Stimulated activated CD8-positive, alpha-beta memory T cell treated with anti-CD3 and anti-CD28 coated beads, Interleukin-2, amount 100 ng/mL, for 1 hour (primary cell): ENCODE measurements at regions not wholly inside any gene's neighbourhood (a gene's known extent, or its start where the extent isn't known, plus 50 kb on each side); places are given as distances from the start of the nearest gene placed in this dataset.

ENCODE experiments used
- DNase-seq, 2 donors: peaks; one replicate each; pipeline ENCODE4 v3.0.0-alpha.2; 2020; ENCODE audit warnings: low read depth in 2 of 2

DNA sequence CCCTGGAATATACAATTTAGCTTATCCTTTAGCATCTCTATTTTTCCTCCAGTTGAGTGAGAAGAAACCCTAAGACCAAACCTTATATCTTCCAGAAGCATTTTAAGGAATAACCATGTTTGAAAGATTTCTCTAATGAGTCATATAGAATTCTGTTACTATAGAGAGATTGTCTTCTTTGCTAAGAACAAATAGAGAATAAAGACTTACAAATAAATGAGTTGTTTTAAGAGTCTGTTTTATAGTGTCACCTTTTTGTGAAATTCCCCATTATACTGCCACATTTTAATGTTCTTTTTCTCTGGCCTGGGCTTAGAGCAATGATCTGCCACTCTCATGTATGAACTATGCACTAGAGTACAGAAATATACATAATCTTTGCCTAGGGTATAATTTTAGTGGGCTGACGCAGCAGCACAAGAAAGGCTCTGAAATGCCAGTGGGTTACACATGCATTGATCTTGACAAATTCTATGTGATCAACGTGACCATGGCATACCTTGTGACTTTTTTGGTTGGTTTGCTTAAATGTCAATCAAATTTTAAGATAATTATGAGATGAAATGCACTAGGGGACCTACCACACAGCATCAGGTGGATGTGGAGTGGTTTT lies 145.1 kb upstream of the MKLN1 start:
- no peak for DNase-seq

DNA sequence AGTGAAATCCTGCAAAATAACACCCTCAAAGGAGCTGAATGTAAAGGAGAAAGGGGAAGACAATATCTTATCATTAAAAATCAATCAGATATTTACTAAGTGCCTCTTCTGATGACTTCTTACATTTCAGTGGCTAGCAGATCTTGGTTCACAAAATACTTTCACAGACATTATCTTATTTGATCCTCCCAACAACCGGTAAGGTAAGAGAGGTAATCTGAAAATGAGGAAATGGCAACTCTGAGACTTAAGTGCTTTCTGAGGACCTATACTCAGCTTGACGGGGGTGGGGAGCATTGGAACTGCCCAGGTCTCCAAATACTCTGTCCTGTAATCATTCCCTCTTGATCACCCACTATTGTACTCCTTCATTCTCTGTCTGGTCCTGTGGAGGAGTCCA lies 144.6 kb upstream of the MKLN1 start:
- no peak for DNase-seq

DNA sequence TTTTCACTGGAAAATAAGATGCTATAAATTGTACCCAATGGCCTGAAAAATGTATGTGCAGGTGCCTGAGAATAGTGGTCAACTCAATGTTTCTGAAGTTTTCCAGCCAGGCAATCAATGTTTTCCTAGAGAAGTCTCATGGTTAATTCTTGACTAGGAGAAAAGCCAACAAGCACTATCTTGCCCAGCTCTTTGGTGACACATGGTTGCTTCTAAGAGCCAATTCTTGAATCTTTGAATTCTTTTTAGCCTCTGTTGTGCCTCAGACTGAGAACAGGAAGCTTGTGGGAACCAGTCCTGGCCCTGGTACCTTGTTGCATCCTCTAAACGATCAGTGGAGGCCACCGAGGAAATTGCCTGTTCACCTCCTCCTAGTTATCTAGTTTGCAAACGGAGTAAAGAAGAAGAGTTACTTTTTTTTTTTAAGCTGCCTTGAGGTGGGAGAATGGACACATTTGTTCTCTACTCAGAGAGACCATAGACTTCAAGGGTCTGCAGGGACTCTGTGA lies 144.0 kb upstream of the MKLN1 start:
- DNase-seq, result no peak

DNA sequence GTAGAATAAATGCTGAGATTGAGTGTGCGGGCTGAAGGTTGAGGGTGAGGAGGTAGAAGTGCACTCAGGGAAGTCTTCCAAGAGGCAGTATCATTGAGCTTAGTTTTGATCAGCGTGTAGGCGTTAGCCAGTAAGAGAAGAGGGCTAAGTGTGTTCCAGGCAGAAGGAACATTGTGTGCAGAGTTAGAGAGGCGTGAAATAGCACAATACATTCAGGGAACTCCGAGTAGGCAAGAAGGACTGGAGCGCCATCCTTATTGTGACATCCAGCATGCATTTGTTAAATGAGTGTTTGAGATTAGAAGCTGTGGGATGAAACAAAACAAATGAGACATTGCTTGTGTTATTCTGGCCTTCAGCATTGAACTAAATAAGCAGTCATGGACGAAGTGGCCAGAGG lies 140.9 kb upstream of the MKLN1 start:
- DNase-seq, result no peak

DNA sequence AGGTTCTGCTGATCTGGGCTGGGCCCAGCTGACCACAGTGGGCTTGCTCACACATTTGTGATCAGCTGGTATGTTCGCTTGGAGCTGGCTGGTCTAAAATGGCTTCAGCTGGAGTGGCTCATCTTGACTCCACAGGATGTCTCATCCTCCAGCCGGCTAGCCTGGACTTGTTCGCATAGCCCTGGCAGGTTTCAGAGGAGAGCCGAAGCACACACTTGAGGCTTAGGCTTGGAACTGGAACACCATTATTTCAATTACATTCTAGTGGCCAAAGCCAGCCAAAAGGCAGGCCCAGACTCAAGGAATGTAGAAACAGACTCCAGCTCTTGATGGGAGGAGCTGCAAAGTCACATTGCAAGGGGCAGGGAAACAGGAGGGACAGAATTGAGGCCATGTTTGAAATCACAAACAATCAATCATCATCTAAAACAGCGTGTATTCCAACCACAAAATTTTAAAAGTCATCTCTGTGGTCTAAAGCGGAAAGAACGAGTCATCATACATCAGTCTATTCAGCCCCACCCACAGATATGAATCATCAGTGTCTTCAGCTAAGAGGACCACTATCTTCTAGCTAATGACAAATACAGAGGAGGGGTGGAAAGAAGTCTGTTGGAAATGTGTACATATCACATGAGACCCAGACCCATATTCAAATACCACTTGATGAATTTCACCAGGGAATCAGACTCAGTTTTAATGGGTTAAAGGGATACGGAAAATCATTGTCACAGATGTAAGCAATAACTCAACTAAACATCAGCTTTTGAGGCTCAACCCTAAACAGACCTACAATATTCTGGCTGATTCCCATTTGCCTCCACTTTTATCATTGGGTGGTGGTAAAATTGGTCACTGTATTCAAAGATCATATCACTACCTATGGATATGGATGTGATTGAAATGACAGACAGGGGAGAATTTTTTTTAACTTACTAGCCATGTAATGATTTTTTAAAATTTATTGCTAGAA lies 139.0 kb upstream of the MKLN1 start:
- DNase-seq, result peak; percentile 19 to 29

GRCh38 chr7:131189488-131189887 lies 138.2 kb upstream of the MKLN1 start:
- no peak for DNase-seq

DNA sequence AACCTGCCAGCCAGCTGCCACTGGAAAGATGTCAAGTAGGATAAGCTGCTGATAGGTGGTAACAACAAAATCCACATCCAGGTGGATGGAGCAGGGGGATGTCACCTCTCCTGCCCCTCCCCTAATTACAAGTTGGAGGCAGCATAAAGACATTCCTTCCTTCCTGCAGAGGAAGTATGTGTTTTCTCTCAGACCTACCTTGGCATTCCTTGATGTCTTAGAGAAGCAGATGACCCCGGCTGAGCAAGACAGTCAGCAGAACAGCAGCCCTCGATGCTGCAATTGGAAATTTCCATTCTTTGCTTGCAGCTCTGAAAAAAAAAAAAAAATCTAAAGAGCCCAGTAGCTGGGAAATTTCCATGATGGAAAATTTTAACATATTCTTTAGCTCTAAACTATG lies 137.5 kb upstream of the MKLN1 start:
- no peak for DNase-seq

DNA sequence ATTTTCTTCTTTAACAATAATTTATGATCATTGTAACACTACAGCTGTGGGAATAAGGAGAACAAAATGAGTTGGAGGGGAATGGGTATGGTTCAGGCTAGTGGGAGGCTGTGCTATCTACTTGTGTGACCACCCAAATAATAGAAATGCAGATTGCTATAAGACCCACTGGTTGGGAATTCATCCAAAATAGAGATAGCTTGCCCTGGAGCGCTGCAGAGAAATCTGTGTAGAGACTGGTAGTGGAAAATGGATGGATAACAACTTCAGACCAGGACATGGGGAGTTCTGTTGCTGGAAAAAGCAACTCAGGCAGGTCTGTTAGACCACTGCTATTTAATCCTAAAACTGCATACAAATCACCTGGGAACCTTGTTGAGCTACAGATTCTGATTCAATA lies 137.1 kb upstream of the MKLN1 start:
- no peak for DNase-seq

- DNase-seq, result no peak
Measured at GRCh38 chr7:131194070-131194865, 133.4 kb upstream of the MKLN1 start.

DNA sequence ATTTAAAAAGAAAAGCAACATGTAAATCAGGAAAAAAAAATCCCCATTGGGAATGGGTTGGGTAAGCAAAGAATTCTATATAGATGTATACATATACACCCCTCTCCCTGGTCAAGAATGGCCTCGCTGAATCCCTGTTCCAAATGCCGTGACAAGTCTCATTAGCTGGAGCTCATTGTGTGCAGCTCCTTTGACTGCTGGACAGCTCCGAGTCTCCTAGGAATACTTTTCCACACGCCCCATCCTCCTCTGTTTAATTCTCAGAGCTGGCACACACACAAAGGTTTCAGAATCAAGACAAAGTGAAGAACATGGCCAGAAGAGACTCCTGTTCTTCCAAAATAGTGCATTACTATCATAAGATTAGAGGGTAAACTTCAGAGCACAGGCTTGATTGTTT lies 130.9 kb upstream of the MKLN1 start:
- DNase-seq, result no peak

DNA sequence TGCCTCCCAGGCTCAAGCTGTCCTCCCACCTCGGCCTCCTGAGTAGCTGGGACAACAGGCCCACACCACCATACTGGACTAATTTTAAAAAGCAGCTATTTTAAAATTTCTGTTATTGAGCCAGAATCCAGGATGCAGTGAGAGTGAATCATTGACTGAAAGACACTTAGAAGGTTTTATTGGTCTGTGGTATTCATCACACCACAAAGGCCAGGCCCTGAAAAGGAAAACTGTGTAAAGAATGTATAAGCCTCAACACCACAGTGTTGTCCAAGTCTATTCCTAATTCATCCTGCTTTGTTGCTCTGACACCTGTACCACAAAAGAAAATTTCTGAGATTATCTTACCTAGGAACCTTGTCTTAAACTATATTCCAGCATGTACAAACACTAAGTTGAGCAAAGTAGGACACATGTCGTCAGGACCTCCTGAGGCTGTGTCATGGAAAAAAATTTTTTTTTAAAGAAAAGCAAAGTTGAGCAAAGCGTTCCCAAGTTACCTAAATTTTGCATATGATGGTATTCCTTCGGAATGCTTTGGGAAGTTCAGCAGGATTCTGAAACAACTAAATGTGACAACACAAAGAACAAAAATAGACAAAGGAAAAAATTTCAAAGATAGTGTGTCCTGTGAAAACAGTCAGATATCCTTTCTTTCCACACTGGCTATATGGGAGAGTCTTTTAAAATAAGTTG lies 129.6 kb upstream of the MKLN1 start:
- DNase-seq, result no peak

DNA sequence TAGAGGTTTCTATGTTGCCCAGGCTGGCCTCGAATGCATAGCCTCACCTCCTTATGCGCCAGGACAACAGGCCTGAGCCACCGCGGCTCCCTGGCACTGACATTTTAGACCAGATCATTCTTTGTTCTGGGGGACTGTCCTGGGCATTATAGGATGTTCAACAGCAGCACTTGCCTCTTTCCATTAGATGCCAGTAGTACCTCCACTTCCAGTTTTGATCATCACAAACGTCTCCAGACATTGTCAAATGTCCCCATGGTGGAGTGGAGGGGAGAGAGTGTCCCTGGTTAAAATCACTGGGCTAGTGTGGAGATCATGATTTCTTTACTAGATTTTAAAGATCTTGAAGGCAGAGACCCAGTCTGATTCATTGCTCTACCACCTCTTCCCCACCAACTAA lies 125.2 kb upstream of the MKLN1 start:
- no peak for DNase-seq

GRCh38 chr7:131203291-131203976 lies 124.2 kb upstream of the MKLN1 start:
- DNase-seq, result no peak

DNA sequence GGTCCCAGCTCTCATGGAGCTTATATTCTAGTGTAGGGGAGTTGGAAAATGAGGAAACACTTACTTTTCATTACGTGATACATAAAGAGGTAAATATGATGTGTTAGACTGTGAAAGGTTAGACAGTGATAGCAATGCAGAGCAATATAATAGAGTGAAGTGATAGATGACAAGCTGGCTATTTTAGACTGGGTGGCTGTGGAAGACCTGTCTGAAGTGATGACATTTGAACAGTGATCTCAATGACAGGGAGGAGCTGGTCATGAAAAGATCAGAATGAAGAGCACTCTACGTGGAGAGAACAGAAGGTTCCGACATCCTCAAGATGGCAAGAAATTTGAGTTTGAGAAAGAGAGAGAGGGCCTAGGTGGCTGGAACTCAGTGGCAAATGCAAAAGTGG lies 118.9 kb upstream of the MKLN1 start:
- no peak for DNase-seq

DNA sequence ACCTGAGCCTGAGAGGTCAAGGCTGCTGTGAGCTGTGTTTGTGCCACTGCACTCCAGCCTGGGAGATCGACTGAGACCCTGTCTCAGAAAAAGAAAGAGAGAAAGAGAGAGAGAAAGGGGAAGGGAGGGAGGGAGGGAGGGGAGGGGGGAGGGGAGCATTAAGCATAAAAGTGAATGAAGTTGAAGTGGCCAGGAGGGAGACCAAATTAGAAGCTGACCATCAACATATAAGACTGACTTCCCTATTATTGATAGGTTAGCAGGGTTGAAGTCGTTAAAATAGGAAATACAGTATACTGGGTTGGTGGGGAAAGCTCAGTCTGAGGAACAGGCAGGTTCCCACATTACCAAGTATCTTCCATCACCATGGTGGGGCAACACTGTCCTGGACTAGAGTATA lies 117.1 kb upstream of the MKLN1 start:
- DNase-seq, result no peak

DNA sequence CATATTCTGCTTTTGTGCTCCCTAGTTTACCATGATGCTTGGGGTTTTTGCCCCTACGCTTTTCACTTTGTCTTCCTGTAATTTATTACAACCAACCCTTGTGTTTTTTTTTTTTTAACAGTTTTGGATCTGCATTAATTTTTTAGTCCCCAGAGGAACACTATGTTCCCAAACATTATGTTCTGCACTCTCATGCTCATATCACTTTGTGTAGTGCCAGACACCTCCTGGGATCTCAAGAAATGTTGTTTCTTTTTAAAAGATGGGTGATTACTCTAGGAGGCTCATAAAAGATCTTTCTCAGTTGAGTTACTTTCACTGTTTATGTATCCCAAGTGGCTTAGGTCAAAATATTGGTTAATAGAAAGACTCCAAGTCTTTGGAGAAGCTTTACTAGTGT lies 116.2 kb upstream of the MKLN1 start:
- DNase-seq, result no peak

DNA sequence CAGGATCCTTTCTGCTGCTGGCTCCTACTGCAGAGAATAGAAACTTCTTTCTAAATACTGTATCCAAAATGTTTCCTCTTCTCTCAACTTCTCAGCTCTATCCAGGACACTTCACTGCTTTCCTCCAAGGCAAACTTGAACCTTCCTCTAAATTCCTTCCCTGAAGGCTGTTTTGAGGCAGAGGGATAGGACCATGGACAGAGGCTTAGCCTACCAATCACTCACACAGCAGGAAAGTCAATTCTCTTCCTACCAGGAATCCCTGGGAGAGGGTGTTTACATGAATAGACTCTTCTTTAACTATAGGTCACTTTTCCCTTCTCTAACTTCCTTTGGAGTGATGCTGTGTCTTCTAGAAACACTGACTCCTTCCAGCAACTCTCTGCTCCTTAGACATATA lies 115.6 kb upstream of the MKLN1 start:
- DNase-seq, result no peak

DNA sequence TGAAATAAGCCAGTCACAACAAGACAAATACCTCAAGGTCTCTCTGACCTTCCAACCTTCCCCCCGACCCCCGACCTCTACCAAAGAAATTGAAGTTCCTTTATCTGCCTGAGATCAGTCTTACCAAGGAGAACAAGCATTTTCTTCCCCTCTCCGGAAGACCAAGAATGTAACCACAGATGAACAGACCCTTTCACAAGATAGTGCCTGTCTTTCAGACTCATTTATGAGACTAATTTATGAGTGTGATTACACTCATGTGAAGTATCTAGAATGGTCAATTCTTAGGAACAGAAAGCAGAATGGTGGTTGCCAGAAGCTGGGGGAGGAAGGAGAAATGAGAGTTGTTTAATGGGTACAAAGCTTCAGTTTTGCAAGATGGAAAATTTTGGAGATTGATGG lies 108.9 kb upstream of the MKLN1 start:
- no peak for DNase-seq

GRCh38 chr7:131219312-131220041 lies 108.2 kb upstream of the MKLN1 start:
- DNase-seq, result no peak

DNA sequence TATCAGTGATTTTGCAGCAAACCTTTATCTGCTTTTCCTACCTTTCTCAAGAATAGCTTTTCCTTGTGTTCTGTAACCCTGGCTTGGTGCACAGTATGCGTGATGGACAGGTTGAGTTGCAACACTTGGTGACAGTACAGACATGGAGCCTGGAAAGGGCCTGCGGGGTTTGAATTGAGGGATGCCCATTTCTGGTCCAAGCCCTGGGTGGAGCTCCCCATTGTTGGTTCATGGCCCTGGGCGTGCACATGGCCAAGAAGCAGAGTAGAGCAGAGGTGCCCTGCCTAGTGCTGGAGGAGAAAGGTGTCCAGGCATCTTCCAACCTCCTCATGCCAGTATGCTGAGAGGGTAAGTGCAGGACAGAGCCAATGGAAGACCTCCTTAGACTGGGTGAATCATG lies 106.6 kb upstream of the MKLN1 start:
- DNase-seq, result no peak
